ENCODE measurements at regions not wholly inside any gene's neighbourhood (a gene's known extent, or its start where the extent isn't known, plus 50 kb on each side); places are given as distances from the start of the nearest gene placed in this dataset.
"Not testable (repeated sequence)": the region's sequence is repeated elsewhere in the genome, so short reads cannot be mapped to it uniquely, and the experiment has no call there.

GRCh38 chr11:134840945-134841344, 428.9 kb upstream of the B3GAT1 start:
- DNase-seq: no peak

DNA sequence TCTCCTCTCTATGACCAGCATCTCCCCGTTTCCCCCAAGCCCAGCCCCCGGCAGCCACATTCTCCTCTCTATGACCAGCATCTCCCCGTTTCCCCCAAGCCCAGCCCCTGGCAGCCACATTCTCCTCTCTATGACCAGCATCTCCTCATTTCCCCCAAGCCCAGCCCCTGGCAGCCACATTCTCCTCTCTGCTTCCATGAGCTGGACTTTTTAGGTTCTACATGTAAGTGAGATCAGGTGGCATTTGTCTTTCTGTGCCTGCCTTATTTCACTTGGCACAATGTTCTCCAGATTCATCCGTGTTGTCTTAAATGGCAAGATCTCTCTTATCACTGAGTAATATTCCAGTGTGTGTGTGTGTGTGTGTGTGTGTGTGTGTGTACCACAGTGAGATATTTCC, 428.1 kb upstream of the B3GAT1 start:
- DNase-seq: not testable (repeated sequence)

DNA sequence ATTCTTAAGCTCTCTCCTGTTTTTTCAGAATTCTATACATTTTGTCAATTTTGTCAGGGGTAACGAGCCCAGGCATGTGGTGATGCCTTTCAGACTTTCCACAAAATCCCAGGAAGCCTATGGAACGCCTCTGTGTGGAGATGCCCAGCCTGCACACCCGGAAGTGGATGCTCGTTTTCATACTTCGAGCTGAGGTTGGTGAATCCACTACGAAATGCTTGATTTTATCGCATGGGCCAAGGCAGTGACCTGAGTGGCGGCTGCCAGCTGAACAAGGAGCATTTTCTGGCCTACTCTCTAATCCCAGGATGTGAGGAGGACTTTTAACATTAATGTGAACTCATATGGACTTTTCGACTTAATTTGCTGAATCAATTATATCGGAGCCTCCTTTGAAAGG, 426.7 kb upstream of the B3GAT1 start:
- no peak for DNase-seq

- DNase-seq: no peak
Measured at GRCh38 chr11:134837887-134838232, 425.8 kb upstream of the B3GAT1 start.

GRCh38 chr11:134837166-134837886, 425.3 kb upstream of the B3GAT1 start:
- no peak for DNase-seq

- DNase-seq: no peak
Measured at GRCh38 chr11:134836561-134836960, 424.5 kb upstream of the B3GAT1 start.

- no peak for DNase-seq
Measured at GRCh38 chr11:134835561-134835960, 423.5 kb upstream of the B3GAT1 start.

- DNase-seq: no peak
Measured at GRCh38 chr11:134830312-134830711, 418.3 kb upstream of the B3GAT1 start.

GRCh38 chr11:134823970-134824369, 411.9 kb upstream of the B3GAT1 start:
- DNase-seq: no peak

DNA sequence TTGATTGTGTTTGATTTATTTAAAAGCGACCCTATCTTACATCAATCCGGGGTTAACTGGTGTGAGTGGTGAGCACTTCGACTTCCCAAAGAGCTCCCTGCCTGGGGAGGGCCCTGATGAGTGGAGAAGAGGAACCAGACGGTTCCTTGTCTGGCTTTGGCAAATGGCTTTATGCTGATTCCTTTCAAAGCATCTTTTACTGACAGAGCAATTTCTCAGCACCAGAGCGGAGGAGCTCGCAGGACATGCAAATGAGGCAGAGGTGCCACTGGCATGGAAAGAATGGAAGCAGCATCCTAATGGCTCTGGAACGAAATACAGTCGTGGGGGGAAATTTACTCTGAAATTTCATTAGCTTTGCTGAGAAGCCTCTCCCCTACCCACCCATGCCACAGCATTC, 410.9 kb upstream of the B3GAT1 start:
- DNase-seq: no peak

DNA sequence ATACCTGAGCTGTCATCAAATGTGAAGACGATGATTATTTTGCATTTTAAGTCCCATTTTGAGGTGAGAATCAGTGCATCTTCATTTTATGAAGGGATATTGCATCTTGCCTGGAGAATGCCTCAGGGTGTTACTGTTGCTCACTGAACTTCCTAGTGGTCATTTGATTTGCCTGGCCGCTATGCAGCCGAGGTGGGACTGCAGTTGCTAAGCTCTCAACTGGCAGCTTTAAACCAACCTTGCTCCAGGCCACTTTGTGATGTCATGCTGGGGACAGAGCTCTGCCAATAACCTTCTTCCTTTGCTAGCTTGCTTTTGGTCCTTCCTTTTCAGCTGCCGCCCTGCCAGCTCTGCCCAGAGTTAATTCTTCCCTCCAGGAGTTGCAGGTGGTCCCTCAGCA, 409.4 kb upstream of the B3GAT1 start:
- no peak for DNase-seq

GRCh38 chr11:134819041-134819440, 407.0 kb upstream of the B3GAT1 start:
- no peak for DNase-seq

- DNase-seq: no peak
Measured at GRCh38 chr11:134818516-134818915, 406.5 kb upstream of the B3GAT1 start.

GRCh38 chr11:134815404-134815803, 403.4 kb upstream of the B3GAT1 start:
- DNase-seq: no peak

GRCh38 chr11:134807997-134808396, 396.0 kb upstream of the B3GAT1 start:
- no peak for DNase-seq

DNA sequence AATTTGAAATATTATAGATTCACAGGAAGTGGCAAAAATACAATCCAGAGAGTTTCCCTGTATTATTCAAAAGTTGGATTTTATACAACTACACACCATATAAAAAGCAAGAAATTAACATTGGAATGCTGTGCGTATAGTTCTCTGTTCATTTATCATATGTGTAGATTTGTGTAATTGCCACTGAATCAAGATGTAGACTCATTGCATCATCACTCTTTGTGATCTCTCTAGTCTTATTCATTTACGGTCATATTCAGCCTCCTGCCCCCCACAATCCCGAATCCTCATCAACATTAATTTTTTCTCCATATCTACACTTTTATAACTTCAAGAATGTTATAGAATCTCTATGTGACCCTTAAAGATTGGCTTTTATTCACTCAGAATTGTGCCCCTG, 390.6 kb upstream of the B3GAT1 start:
- DNase-seq: no peak

- peak; percentile 2 for DNase-seq
Measured at GRCh38 chr11:134802116-134802515, 390.1 kb upstream of the B3GAT1 start.

DNA sequence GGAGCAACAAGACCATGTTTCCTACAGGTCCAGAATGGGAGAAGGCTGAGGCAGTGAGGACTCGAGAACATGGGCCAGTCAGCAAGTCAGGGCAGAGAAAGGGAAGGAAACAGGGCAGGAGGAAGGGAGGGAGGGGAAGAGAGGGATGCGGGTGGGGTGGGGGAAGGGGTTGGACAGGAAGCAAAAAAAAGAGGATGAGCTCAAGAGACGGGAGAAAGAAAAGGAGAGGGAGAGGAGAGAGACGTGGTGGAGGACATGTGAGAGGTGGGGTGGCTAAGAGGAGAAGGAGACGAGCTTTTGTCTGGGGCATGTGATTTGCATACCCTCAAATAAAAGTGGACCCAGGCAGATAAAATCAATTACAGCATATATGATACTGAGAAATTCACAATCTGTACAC, 389.5 kb upstream of the B3GAT1 start:
- DNase-seq: no peak

- DNase-seq: no peak
Measured at GRCh38 chr11:134800826-134801225, 388.8 kb upstream of the B3GAT1 start.

DNA sequence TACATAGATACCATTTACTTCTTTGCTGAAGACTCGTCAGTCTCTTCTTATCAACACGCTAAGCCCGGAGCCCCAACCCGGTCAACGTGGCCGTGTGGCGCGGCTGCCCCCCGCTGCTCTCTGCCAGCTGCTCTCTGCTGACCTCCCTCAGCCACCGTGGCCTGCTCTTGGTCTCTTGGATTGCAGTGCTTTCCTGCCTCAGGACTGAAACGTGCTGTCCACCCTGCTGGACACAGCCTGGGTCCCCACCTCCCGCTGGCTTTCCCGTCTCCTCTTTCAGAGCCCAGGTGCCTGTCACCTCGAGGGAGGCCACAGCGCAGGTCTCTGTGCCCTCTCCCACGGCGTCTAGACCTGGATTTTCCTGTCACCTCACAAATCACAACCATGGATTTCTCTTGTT, 388.1 kb upstream of the B3GAT1 start:
- no peak for DNase-seq

- no peak for DNase-seq
Measured at GRCh38 chr11:134799386-134799785, 387.3 kb upstream of the B3GAT1 start.

DNA sequence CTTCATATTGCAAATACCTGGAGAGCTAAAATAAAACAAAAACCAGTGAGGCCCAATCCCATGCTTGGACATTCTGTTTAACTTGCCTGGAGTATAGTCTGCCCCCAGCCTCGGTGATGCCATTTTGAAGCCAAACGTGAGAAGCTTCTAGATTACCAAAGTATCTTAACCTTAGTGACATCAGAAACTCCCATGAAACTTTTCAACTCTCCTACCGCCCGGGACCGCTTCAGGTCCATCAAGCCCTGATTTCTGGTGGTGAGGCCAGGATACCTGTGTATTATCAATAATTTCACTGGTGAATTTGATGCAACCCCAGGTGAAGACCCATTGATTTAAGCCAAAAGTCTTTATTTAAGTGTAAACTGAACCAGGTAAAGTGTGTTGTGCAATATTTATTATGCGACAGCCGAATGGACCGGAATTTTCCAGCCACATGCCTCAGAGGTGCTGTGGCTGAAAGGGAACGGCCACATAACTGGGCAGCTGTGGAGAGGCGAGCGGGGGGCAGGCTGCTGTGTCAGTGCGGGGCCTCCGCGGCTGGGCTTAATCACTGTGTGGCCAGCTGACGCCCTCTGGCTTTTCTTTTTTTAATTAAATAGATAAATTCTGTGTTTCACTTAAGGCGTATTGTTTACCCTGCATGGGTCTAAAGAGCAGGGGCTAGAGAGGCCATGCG, 385.5 kb upstream of the B3GAT1 start:
- no peak for DNase-seq

- no peak for DNase-seq
Measured at GRCh38 chr11:134795017-134795416, 383.0 kb upstream of the B3GAT1 start.

- DNase-seq: no peak
Measured at GRCh38 chr11:134794192-134794591, 382.1 kb upstream of the B3GAT1 start.

- no peak for DNase-seq
Measured at GRCh38 chr11:134792677-134793076, 380.6 kb upstream of the B3GAT1 start.
